Hematopoietic multipotent progenitor cell treated with erythropoietin and hydrocortisone succinate and interleukin-3 and kit ligand, for 6 days (in vitro differentiated cells): ENCODE measurements at regions not wholly inside any gene's neighbourhood (a gene's known extent, or its start where the extent isn't known, plus 50 kb on each side); places are given as distances from the start of the nearest gene placed in this dataset.

Experiments used
- DNase-seq: peaks from one replicate; pipeline ENCODE4 v3.0.0-alpha.2; 2015

- no peak for DNase-seq
Measured at GRCh38 chr4:31125061-31125460, 404.9 kb downstream of the PCDH7 start.

- DNase-seq = no peak
Measured at GRCh38 chr4:31125496-31125895, 405.3 kb downstream of the PCDH7 start.

GRCh38 chr4:31126881-31127398 is 406.8 kb downstream of the PCDH7 start:
- no peak for DNase-seq

GRCh38 chr4:31130930-31131329 is 410.8 kb downstream of the PCDH7 start:
- no peak for DNase-seq

GRCh38 chr4:31134720-31135119 is 414.6 kb downstream of the PCDH7 start:
- DNase-seq = no peak

- no peak for DNase-seq
Measured at GRCh38 chr4:31139767-31140166, 419.6 kb downstream of the PCDH7 start.

GRCh38 chr4:31141095-31141831 is 421.1 kb downstream of the PCDH7 start:
- no peak for DNase-seq

GRCh38 chr4:31141832-31142142 is 421.6 kb downstream of the PCDH7 start:
- no peak for DNase-seq

- DNase-seq = no peak
Measured at GRCh38 chr4:31146366-31146765, 426.2 kb downstream of the PCDH7 start.

- DNase-seq = no peak
Measured at GRCh38 chr4:31148990-31149389, 428.8 kb downstream of the PCDH7 start.

- DNase-seq = no peak
Measured at GRCh38 chr4:31156221-31156620, 436.1 kb downstream of the PCDH7 start.

GRCh38 chr4:31160146-31160545 is 440.0 kb downstream of the PCDH7 start:
- DNase-seq = no peak

- no peak for DNase-seq
Measured at GRCh38 chr4:31169846-31170245, 449.7 kb downstream of the PCDH7 start.

GRCh38 chr4:31171362-31171761 is 451.2 kb downstream of the PCDH7 start:
- DNase-seq = no peak

- DNase-seq = no peak
Measured at GRCh38 chr4:31175242-31175910, 455.2 kb downstream of the PCDH7 start.

GRCh38 chr4:31183256-31183655 is 463.1 kb downstream of the PCDH7 start:
- DNase-seq = no peak

- no peak for DNase-seq
Measured at GRCh38 chr4:31185014-31185585, 464.9 kb downstream of the PCDH7 start.

- DNase-seq = no peak
Measured at GRCh38 chr4:31187979-31188378, 467.8 kb downstream of the PCDH7 start.

GRCh38 chr4:31189938-31190337 is 469.8 kb downstream of the PCDH7 start:
- DNase-seq = no peak

- no peak for DNase-seq
Measured at GRCh38 chr4:31190671-31191070, 470.5 kb downstream of the PCDH7 start.

GRCh38 chr4:31192341-31192740 is 472.2 kb downstream of the PCDH7 start:
- DNase-seq = no peak

GRCh38 chr4:31193521-31193920 is 473.4 kb downstream of the PCDH7 start:
- DNase-seq = no peak

- DNase-seq = no peak
Measured at GRCh38 chr4:31194823-31195222, 474.7 kb downstream of the PCDH7 start.

- no peak for DNase-seq
Measured at GRCh38 chr4:31199644-31200043, 479.5 kb downstream of the PCDH7 start.
